ENCODE measurements at regions not wholly inside any gene's neighbourhood (a gene's known extent, or its start where the extent isn't known, plus 50 kb on each side); places are given as distances from the start of the nearest gene placed in this dataset.

- no peak for TF ChIP-seq CTCF (IDR thresholded peaks at IDR 0.05)
- TF ChIP-seq POLR2A (IDR thresholded peaks at IDR 0.05), result no peak
- no peak for TF ChIP-seq POLR2AphosphoS5 (IDR thresholded peaks at IDR 0.05)
Measured at GRCh38 chr3:59472541-59472940, 422.7 kb upstream of the CFAP20DC start.
